ENCODE measurements at regions not wholly inside any gene's neighbourhood (a gene's known extent, or its start where the extent isn't known, plus 50 kb on each side); places are given as distances from the start of the nearest gene placed in this dataset.

- no peak for DNase-seq
Measured at GRCh38 chr5:125103459-125103858, 357.0 kb upstream of the ZNF608 start.

GRCh38 chr5:125106271-125106670 is 359.8 kb upstream of the ZNF608 start:
- no peak for DNase-seq

GRCh38 chr5:125106881-125107280 is 360.4 kb upstream of the ZNF608 start:
- DNase-seq = no peak

- no peak for DNase-seq
Measured at GRCh38 chr5:125109293-125109692, 362.9 kb upstream of the ZNF608 start.

GRCh38 chr5:125109816-125110215 is 363.4 kb upstream of the ZNF608 start:
- DNase-seq = no peak

GRCh38 chr5:125112196-125112595 is 365.8 kb upstream of the ZNF608 start:
- DNase-seq = no peak

- no peak for DNase-seq
Measured at GRCh38 chr5:125113328-125113727, 366.9 kb upstream of the ZNF608 start.

- no peak for DNase-seq
Measured at GRCh38 chr5:125115195-125115525, 368.7 kb upstream of the ZNF608 start.

GRCh38 chr5:125117566-125117965 is 371.1 kb upstream of the ZNF608 start:
- DNase-seq = no peak

GRCh38 chr5:125120012-125120411 is 373.6 kb upstream of the ZNF608 start:
- no peak for DNase-seq

GRCh38 chr5:125125031-125125823 is 378.8 kb upstream of the ZNF608 start:
- no peak for DNase-seq

GRCh38 chr5:125126050-125126449 is 379.6 kb upstream of the ZNF608 start:
- no peak for DNase-seq

- no peak for DNase-seq
Measured at GRCh38 chr5:125129151-125129806, 382.8 kb upstream of the ZNF608 start.

- no peak for DNase-seq
Measured at GRCh38 chr5:125130591-125130990, 384.2 kb upstream of the ZNF608 start.

GRCh38 chr5:125134216-125135081 is 388.0 kb upstream of the ZNF608 start:
- DNase-seq = no peak

- DNase-seq = no peak
Measured at GRCh38 chr5:125137535-125137934, 391.1 kb upstream of the ZNF608 start.

- no peak for DNase-seq
Measured at GRCh38 chr5:125138266-125138665, 391.8 kb upstream of the ZNF608 start.

GRCh38 chr5:125139590-125139989 is 393.2 kb upstream of the ZNF608 start:
- no peak for DNase-seq

- DNase-seq = no peak
Measured at GRCh38 chr5:125140220-125140619, 393.8 kb upstream of the ZNF608 start.

GRCh38 chr5:125140855-125141254 is 394.4 kb upstream of the ZNF608 start:
- no peak for DNase-seq

- DNase-seq = no peak
Measured at GRCh38 chr5:125142458-125142857, 396.0 kb upstream of the ZNF608 start.

GRCh38 chr5:125143011-125143410 is 396.6 kb upstream of the ZNF608 start:
- no peak for DNase-seq

- DNase-seq = no peak
Measured at GRCh38 chr5:125148076-125148475, 401.6 kb upstream of the ZNF608 start.

GRCh38 chr5:125148706-125149105 is 402.3 kb upstream of the ZNF608 start:
- no peak for DNase-seq
